ENCODE measurements at regions not wholly inside any gene's neighbourhood (a gene's known extent, or its start where the extent isn't known, plus 50 kb on each side); places are given as distances from the start of the nearest gene placed in this dataset.
"Not testable (repeated sequence)": the region's sequence is repeated elsewhere in the genome, so short reads cannot be mapped to it uniquely, and the experiment has no call there.

- TF ChIP-seq POLR2A (IDR thresholded peaks at IDR 0.05) (no peak), CTCF (IDR thresholded peaks at IDR 0.05) (no peak), POLR2AphosphoS5 (IDR thresholded peaks at IDR 0.05; ENCODE audit: insufficient read depth in 1 of 2, low read depth in 1 of 2) (no peak)
- intact Hi-C loops (cut with DNase I): loop anchor here (2.0 kb wide), 1 partner anchor 17 kb away; no protein-coding TSS in a partner anchor
- Histone ChIP-seq H3K36me3 (no peaks in the 10 kb centered on the region), H3K4me3 (no peak overlapping the region), H3K27ac (peak overlapping the region; percentile 62), H3K27me3 (no peaks in the 10 kb centered on the region), H3K9me3 (no peaks in the 10 kb centered on the region), H3K4me1 (peaks cover 16% of the 10 kb centered on the region)
- DNase-seq (ENCODE audit: extremely low spot score in 2 of 2): no peak
These were observed 174.3 kb upstream of the KRR1 start for GRCh38 chr12:75685617-75686225.

DNA sequence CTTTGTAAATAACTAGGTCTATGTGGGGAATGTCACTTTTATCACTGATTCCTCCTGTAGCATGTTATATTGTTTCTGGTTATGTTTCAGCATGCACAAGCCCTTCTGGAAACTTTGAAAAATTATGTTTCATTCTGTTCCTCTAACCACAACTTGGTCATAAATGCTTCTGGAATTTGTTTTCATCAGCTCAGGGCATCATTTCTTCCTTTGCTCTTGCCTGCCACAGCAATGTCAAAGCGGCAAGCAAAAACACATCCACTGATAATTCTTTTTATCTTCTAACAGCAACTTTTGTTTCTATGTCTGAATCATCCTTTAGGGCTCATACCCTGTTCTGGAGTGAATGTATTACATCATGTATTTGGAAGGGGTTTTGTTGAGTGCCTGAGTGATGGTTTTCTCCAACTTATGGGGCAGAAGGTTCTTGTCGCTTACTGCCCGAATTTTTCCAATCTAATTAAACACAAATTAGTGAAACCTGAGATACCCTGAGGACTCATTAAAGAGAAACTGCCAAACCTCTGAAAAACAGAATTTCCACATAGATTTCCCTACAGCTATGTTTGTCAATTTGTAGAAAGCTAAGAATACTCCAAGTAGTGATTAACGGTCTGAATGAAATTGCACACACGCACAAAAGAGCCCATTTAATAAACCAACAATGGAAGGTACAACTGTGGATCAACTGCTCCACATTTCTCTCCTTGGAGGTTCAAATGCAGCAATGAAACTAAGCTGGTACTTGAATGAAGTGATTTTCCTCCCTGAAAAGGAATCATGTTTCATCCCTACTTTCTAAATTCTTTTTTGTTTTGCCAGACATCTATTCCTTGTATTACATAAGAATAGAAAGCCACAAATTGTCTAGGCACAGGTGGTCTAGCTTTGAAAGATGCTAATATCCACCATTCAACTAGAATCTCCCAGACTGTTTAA is 173.5 kb upstream of the KRR1 start:
- DNase-seq (ENCODE audit: extremely low spot score in 2 of 2): no peak
- Histone ChIP-seq H3K4me1 (peaks cover 16% of the 10 kb centered on the region), H3K27me3 (no peaks in the 10 kb centered on the region), H3K4me3 (no peak overlapping the region), H3K9me3 (no peaks in the 10 kb centered on the region), H3K27ac (peak overlapping the region; percentile 62), H3K36me3 (no peaks in the 10 kb centered on the region)
- TF ChIP-seq POLR2A (IDR thresholded peaks at IDR 0.05) (no peak), CTCF (IDR thresholded peaks at IDR 0.05) (no peak), POLR2AphosphoS5 (IDR thresholded peaks at IDR 0.05; ENCODE audit: insufficient read depth in 1 of 2, low read depth in 1 of 2) (peak in 1 of 2 donors; percentile 72)
- intact Hi-C loops (cut with DNase I): no loop called here

DNA sequence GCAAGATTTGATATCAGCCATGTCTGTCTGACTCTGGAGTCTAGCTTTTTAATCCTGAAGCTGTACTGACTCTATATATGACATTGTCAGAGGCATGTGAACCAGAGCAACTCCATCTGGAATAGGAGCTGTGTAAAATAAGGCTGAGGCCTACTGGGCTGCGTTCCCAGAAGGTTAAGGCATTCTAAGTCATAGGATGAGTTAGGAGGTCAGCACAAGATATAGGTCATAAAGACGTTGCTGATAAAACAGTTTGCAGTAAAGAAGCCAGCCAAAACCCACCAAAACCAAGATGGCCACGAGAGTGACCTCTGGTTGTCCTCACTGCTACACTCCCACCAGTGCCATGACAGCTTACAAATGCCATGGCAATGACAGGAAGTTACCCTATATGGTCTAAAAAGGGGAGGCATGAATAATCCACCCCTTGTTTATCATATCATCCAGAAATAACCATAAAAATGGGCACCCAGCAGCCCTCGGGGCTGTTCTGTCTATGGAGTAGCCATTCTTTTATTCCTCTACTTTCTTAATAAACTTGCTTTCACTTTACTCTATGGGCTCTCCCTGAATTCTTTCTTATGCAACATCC is 172.7 kb upstream of the KRR1 start:
- H3K4me3 ChIP-seq; H3K27me3 ChIP-seq; H3K9me3 ChIP-seq; intact Hi-C loops (cut with DNase I); H3K36me3 ChIP-seq; DNase-seq (ENCODE audit: extremely low spot score in 2 of 2): not testable (repeated sequence)
- Histone ChIP-seq H3K4me1 (peaks cover 16% of the 10 kb centered on the region), H3K27ac (peak overlapping the region; percentile 62)

GRCh38 chr12:75683220-75683619 is 171.8 kb upstream of the KRR1 start:
- Histone ChIP-seq H3K4me3 (no peak overlapping the region), H3K9me3 (no peaks in the 10 kb centered on the region), H3K4me1 (peaks cover 16% of the 10 kb centered on the region), H3K36me3 (no peaks in the 10 kb centered on the region), H3K27ac (peak overlapping the region; percentile 62), H3K27me3 (no peaks in the 10 kb centered on the region)
- TF ChIP-seq POLR2AphosphoS5 (IDR thresholded peaks at IDR 0.05; ENCODE audit: insufficient read depth in 1 of 2, low read depth in 1 of 2) (no peak), CTCF (IDR thresholded peaks at IDR 0.05) (no peak), POLR2A (IDR thresholded peaks at IDR 0.05) (no peak)
- intact Hi-C loops (cut with DNase I): no loop called here
- DNase-seq (ENCODE audit: extremely low spot score in 2 of 2): no peak

- DNase-seq (ENCODE audit: extremely low spot score in 2 of 2): no peak
- intact Hi-C loops (cut with DNase I): no loop called here
- H3K9me3 ChIP-seq: no peaks in the 10 kb centered on the region
These were observed 166.1 kb upstream of the KRR1 start for GRCh38 chr12:75677522-75677921.

More at GRCh38 chr12:75677522-75677921, 166.1 kb upstream of the KRR1 start:
- Histone ChIP-seq H3K4me1 (no peaks in the 10 kb centered on the region), H3K4me3 (no peak overlapping the region), H3K27ac (no peak overlapping the region), H3K27me3 (no peaks in the 10 kb centered on the region), H3K36me3 (no peaks in the 10 kb centered on the region)
- TF ChIP-seq POLR2AphosphoS5 (IDR thresholded peaks at IDR 0.05; ENCODE audit: insufficient read depth in 1 of 2, low read depth in 1 of 2): no peak
- no peak for TF ChIP-seq CTCF (IDR thresholded peaks at IDR 0.05)
- no peak for TF ChIP-seq POLR2A (IDR thresholded peaks at IDR 0.05)

Measured in vagina (tissue), 2 donors.